GM12864 (cell line): ENCODE measurements at regions not wholly inside any gene's neighbourhood (a gene's known extent, or its start where the extent isn't known, plus 50 kb on each side); places are given as distances from the start of the nearest gene placed in this dataset.
"Not testable (repeated sequence)": the region's sequence is repeated elsewhere in the genome, so short reads cannot be mapped to it uniquely, and the experiment has no call there.

Source experiments
- DNase-seq: peaks from one replicate; pipeline ENCODE4 v3.0.0-alpha.2; 2011; ENCODE audit warnings: low read depth
- H3K4me3 ChIP-seq: 2 replicates; pipeline ENCODE4 v1.5.1; 2011; ENCODE audit warnings: mild to moderate bottlenecking, low read depth, low read length, control low read depth
- TF ChIP-seq, protein P1 (sequence below): IDR thresholded peaks from 2 replicates; pipeline ENCODE4 v1.5.1; 2011; ENCODE audit warnings: low read depth, mild to moderate bottlenecking, moderate library complexity, low read length, control low read depth, inconsistent platforms; ENCODE audit errors: missing control alignments

DNA sequence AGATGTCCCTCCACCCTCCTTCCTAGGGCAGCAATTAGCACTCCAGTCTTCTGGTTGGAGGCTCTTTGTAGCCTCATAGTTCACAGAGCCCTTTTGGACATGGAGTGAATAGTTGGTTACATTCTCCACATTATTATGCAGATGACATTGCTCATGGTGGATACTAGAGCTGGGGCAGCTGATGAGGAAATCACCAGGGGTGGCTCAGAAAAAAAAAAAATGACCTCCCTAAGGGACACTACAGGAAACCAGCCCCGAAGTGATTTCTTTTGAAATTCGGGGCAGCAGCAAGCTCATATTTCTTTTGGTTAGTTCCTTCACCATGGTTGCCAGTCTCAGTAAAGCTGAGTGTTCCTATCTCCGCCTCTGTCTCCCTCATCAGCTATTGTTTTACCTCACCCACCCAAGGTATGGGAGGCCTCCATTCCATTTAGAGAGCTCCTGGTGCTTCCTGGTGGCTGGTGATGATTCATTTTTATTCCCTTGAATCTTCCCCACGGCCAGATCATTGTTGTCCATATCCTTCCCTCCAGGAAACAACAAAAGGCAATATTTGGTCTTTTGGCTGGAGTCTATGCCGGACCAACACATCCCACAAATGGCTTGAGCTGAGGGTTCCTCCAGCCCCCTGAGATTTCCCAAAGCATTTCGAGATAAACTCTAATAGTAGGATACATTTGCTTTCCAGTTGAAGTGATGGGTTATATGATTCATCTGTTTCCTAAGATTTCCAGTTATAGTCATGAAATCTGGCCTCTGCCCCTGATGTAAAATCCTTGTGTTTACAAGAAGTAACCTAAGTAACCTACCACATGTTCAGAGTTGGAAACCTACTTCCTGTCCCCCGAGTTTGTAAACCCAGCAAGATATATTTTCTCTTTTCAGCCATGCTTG, 56.2 kb upstream of the NID2 start:
- no peak for DNase-seq
- H3K4me3 ChIP-seq: no peak overlapping the region
- TF ChIP-seq, protein P1, sequence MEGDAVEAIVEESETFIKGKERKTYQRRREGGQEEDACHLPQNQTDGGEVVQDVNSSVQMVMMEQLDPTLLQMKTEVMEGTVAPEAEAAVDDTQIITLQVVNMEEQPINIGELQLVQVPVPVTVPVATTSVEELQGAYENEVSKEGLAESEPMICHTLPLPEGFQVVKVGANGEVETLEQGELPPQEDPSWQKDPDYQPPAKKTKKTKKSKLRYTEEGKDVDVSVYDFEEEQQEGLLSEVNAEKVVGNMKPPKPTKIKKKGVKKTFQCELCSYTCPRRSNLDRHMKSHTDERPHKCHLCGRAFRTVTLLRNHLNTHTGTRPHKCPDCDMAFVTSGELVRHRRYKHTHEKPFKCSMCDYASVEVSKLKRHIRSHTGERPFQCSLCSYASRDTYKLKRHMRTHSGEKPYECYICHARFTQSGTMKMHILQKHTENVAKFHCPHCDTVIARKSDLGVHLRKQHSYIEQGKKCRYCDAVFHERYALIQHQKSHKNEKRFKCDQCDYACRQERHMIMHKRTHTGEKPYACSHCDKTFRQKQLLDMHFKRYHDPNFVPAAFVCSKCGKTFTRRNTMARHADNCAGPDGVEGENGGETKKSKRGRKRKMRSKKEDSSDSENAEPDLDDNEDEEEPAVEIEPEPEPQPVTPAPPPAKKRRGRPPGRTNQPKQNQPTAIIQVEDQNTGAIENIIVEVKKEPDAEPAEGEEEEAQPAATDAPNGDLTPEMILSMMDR: no peak

DNA sequence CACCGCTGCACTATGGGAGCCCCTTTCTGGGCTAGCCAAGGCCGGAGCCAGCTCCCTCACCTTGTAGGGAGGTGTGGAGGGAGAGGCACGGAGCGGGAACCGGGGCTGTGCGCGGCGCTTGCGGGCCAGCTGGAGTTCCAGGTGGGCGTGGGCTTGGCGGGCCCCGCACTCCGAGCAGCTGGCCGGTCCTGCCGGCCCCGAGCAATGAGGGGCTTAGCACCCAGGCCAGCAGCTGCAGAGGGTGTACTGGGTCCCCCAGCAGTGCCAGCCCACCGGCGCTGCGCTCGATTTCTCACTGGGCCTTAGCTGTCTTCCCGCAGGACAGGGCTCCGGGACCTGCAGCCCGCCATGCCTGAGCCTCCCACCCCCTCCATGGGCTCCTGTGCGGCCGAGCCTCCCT, 53.3 kb upstream of the NID2 start:
- not testable (repeated sequence) for DNase-seq

DNA sequence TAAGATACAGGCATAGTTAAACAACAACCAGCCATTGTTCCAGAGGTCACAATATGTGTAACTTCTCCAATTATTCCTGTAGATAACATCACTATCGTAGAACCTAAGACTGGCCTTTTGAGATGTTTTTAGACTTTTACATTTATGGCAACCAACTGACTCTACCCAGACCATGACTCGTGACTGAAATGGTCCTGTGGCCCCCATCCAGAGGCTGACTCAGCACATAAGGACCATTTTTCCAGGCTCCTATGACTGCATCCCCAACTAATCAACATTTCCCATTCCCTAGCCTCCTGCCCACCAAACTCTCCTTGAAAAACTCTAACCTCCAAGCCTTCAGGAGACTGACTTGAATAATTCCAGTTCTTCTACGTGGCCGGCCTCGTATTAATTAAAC, 52.6 kb upstream of the NID2 start:
- H3K4me3 ChIP-seq: no peak overlapping the region
- TF ChIP-seq, protein P1: no peak
- no peak for DNase-seq

More for the DNA sequence above, 53.3 kb upstream of the NID2 start:
- H3K4me3 ChIP-seq: not testable (repeated sequence)

DNA sequence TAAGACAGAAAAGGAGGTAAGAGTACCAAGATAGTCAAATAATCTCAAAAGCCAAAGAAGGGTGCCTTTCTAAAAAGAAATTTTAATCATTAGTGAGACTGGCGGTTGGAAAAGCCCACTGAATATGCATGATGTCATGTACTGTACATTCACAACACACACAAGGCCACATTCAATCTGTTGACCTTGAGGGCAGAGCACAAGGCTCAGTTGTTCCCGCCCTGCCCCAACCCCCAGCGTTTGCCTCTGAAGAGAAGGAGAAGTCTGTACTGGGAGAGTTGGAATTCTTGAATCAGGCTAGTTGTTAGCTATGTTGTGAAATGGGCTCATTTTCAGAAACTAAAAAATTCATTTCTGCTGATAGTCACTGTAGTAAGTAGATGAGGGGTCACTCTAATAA, 50.2 kb upstream of the NID2 start:
- DNase-seq: no peak
- TF ChIP-seq, protein P1: no peak
- H3K4me3 ChIP-seq: no peak overlapping the region
